HAP-1 (cell line): ENCODE measurements at regions not wholly inside any gene's neighbourhood (a gene's known extent, or its start where the extent isn't known, plus 50 kb on each side); places are given as distances from the start of the nearest gene placed in this dataset.

ENCODE experiments used
- DNase-seq, 2 experiments: peaks; one replicate each; pipeline ENCODE4 v3.0.0-alpha.2; 2016 to 2020; ENCODE audit warnings: low spot score in 2 of 2
- H3K27me3 ChIP-seq: fragments of 250-450 bp; sonication (Bioruptor Pico); 2 replicates; pipeline ENCODE4 v1.5.1; 2020; ENCODE audit warnings: low read depth, mild to moderate bottlenecking, moderate library complexity
- H3K36me3 ChIP-seq: fragments of 250-450 bp; sonication (Bioruptor Pico); replicated peaks from 2 replicates; pipeline ENCODE4 v1.5.1; 2020; ENCODE audit warnings: mild to moderate bottlenecking
- H3K4me1 ChIP-seq: fragments of 250-450 bp; sonication (Bioruptor Pico); 2 replicates; pipeline ENCODE4 v1.5.1; 2020; ENCODE audit warnings: mild to moderate bottlenecking
- H3K4me3 ChIP-seq: fragments of 250-450 bp; sonication (Bioruptor Pico); 2 replicates; pipeline ENCODE4 v1.5.1; 2020; ENCODE audit warnings: mild to moderate bottlenecking, moderate library complexity
- H3K9me3 ChIP-seq: fragments of 250-450 bp; sonication (Bioruptor Pico); 2 replicates; pipeline ENCODE4 v1.5.1; 2020; ENCODE audit warnings: mild to moderate bottlenecking, moderate library complexity
- in situ Hi-C: fragments of 300-500 bp; cut with MboI; formaldehyde crosslinking; loops from 3 replicates; pipeline ENCODE4 v1.14.3; 2020; ENCODE audit warnings: low sequenced_read_pairs, inconsistent platforms, mixed read lengths

- in situ Hi-C loops: no loop called here
- no peak overlapping the region for H3K4me3 ChIP-seq
- no peaks in the 10 kb centered on the region for H3K36me3 ChIP-seq
- H3K27me3 ChIP-seq: no peaks in the 10 kb centered on the region
- peaks cover 9% of the 10 kb centered on the region; the same call in 1 of the 2 replicates for H3K4me1 ChIP-seq
- H3K9me3 ChIP-seq: no peaks in the 10 kb centered on the region
- DNase-seq: no peak
Observed at GRCh38 chr4:100799761-100800539, 282.1 kb upstream of the EMCN start.

DNA sequence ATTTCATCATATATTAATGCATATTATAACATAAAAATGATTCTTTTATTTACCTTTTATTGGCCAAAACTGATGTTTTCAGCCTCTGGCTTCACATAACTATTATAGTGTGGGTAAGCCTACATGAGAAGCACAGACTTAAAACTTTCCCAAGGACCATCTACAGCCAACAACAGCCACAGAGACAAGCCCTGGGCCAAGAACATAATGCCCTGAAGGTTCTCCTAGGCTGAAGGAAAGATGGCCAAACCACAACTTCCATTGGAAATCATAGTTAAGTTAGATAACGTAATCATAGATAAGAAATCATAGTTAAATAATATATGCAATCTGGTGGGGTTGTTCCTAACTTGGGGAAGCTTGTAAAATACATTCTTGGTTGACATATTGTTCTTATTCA lies 280.0 kb upstream of the EMCN start:
- Histone ChIP-seq H3K4me3 (no peak overlapping the region), H3K4me1 (peaks cover 9% of the 10 kb centered on the region), H3K9me3 (no peaks in the 10 kb centered on the region), H3K36me3 (no peaks in the 10 kb centered on the region), H3K27me3 (no peaks in the 10 kb centered on the region)
- in situ Hi-C loops: no loop called here
- no peak for DNase-seq

DNA sequence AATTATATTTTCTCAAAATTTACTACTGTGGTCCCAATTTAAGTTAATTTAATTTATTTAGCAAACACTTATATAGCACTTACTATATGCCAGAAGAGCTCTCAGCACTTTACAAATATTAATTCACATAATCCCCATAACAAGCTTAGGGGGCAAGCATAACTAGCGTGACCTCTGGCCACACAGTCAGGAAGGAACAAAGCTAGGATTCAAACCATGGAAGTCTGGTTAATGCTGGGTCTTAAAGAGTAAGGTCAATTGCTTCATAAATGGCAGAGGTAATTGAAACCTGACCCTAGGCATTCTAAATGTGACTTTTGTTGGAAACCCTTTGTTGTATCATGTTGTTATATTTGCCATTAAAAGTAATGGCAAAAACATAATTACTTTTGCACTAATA lies 279.5 kb upstream of the EMCN start:
- Histone ChIP-seq H3K36me3 (no peaks in the 10 kb centered on the region), H3K4me3 (no peak overlapping the region), H3K4me1 (peaks cover 9% of the 10 kb centered on the region), H3K27me3 (no peaks in the 10 kb centered on the region), H3K9me3 (no peaks in the 10 kb centered on the region)
- DNase-seq: no peak
- in situ Hi-C loops: no loop called here

DNA sequence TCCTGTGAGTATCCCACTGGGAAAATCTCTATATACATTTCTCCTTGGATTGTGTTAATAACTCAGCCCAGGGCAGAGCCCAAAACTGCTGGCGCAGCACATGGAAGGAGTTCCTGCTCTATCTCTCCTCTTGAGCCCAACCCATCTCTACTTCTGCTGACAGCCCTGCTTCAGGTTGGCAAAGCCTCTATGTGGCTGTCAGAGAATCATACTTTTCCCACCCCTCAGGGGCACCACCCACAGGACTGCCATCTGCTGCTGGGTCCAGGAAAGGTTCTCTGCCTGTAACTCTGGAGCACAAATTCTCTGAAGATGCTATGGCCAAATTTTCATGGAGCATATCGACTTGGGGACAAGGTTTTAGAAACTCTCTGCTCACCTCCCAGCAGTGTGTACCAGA lies 278.5 kb upstream of the EMCN start:
- in situ Hi-C loops: no loop called here
- no peak for DNase-seq
- Histone ChIP-seq H3K4me3 (no peak overlapping the region), H3K36me3 (no peaks in the 10 kb centered on the region), H3K27me3 (no peaks in the 10 kb centered on the region), H3K9me3 (no peaks in the 10 kb centered on the region), H3K4me1 (peaks cover 9% of the 10 kb centered on the region)

DNA sequence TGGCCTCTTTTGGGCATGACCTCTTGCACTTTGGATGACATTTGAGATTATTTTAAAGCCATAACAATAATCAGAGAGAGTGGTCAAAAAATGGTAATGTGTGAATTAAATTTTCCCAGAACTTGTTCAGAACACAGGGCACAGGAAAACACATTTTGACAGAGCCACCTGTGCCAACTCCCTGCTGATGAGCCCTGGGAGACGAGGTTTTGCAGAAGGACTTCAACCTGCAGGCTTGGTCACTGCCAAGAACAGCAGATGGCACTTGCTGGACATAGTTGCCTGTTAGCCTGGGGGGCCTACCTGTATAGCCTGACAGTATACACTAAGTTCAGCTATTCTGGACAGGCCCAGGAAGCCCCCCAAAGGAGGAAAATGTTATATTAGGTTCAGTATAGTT lies 277.8 kb upstream of the EMCN start:
- no peaks in the 10 kb centered on the region for H3K36me3 ChIP-seq
- no peaks in the 10 kb centered on the region for H3K9me3 ChIP-seq
- H3K4me3 ChIP-seq: no peak overlapping the region
- no peaks in the 10 kb centered on the region for H3K27me3 ChIP-seq
- in situ Hi-C loops: no loop called here
- no peak for DNase-seq
- peaks cover 14% of the 10 kb centered on the region for H3K4me1 ChIP-seq

- DNase-seq: peak; percentile 29 to 41
- Histone ChIP-seq H3K36me3 (no peaks in the 10 kb centered on the region), H3K4me1 (peaks cover 16% of the 10 kb centered on the region), H3K9me3 (no peaks in the 10 kb centered on the region), H3K4me3 (no peak overlapping the region), H3K27me3 (no peaks in the 10 kb centered on the region)
- in situ Hi-C loops: no loop called here
Observed at GRCh38 chr4:100790836-100791615, 273.2 kb upstream of the EMCN start.

GRCh38 chr4:100789991-100790390 lies 272.2 kb upstream of the EMCN start:
- H3K9me3 ChIP-seq: no peaks in the 10 kb centered on the region
- H3K4me3 ChIP-seq: no peak overlapping the region
- peaks cover 16% of the 10 kb centered on the region for H3K4me1 ChIP-seq
- no peaks in the 10 kb centered on the region for H3K27me3 ChIP-seq
- no peaks in the 10 kb centered on the region for H3K36me3 ChIP-seq
- in situ Hi-C loops: no loop called here
- no peak for DNase-seq

DNA sequence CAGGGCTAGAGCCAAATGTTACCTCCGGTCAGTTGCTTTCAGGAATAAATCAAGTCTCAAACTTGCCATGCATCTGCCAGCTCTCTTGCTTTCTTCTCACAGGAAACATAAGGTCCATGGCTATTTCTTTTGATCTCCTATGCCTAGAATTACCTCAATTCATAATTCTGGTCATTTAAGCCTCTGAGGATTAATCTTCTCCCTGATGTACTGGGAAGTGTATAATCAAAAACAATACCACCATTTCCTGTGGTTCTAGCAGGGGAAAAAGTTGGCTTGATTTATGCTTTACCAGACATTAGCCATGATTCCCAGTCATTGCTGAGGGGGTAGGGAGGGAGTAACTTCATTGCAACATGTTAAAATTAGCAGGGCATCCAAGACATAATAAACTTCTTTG lies 268.7 kb upstream of the EMCN start:
- Histone ChIP-seq H3K4me1 (peaks cover 7% of the 10 kb centered on the region), H3K27me3 (no peaks in the 10 kb centered on the region), H3K36me3 (no peaks in the 10 kb centered on the region), H3K9me3 (no peaks in the 10 kb centered on the region), H3K4me3 (no peak overlapping the region)
- DNase-seq: no peak
- in situ Hi-C loops: no loop called here

- no peak for DNase-seq
- H3K36me3 ChIP-seq: no peaks in the 10 kb centered on the region
- H3K4me1 ChIP-seq: no peaks in the 10 kb centered on the region
- in situ Hi-C loops: no loop called here
- H3K4me3 ChIP-seq: no peak overlapping the region
- H3K9me3 ChIP-seq: no peaks in the 10 kb centered on the region
- H3K27me3 ChIP-seq: no peaks in the 10 kb centered on the region
Observed at GRCh38 chr4:100782356-100782755, 264.5 kb upstream of the EMCN start.

DNA sequence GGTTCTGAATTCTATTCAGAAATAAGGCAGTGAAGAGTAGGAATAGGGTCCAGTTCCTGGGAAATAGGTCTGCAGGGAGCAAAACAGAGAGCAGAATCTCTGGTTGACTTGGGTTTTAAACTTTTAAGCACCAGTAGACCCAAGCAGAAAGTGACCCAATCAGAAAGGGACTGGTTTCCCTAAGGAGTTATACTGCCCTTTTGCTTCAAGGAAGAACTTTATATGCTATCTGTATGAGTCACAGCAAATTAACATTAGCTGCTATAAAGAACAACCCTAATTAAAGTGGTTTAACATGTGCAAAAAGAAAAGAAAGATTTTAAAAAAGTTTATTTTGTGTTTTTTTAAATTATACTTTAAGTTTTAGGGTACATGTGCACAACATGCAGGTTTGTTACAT lies 263.6 kb upstream of the EMCN start:
- in situ Hi-C loops: no loop called here

DNA sequence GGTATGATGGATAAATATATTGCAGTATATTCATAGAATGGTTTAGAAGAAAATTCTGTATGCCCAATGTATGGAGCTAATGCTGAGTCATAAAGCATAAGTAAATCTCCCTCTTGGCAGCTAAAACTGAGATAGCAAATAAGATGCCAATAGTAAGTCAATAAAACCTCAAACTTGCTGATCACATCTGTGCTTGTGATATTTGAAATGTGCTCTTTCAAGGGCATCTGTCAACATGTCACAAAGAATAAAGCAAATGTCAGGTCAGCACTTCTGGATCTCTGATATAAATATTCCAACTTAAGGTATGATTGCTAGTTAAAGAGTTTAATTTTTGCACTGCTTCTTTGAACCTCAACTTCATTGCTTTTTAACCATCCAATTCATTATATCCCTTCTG lies 262.3 kb upstream of the EMCN start:
- Histone ChIP-seq H3K4me1 (no peaks in the 10 kb centered on the region), H3K4me3 (no peak overlapping the region), H3K27me3 (no peaks in the 10 kb centered on the region), H3K9me3 (no peaks in the 10 kb centered on the region), H3K36me3 (no peaks in the 10 kb centered on the region)
- DNase-seq: no peak
- in situ Hi-C loops: no loop called here

More for the DNA sequence above, 263.6 kb upstream of the EMCN start:
- Histone ChIP-seq H3K4me1 (no peaks in the 10 kb centered on the region), H3K4me3 (no peak overlapping the region), H3K9me3 (no peaks in the 10 kb centered on the region), H3K27me3 (no peaks in the 10 kb centered on the region), H3K36me3 (no peaks in the 10 kb centered on the region)
- no peak for DNase-seq

DNA sequence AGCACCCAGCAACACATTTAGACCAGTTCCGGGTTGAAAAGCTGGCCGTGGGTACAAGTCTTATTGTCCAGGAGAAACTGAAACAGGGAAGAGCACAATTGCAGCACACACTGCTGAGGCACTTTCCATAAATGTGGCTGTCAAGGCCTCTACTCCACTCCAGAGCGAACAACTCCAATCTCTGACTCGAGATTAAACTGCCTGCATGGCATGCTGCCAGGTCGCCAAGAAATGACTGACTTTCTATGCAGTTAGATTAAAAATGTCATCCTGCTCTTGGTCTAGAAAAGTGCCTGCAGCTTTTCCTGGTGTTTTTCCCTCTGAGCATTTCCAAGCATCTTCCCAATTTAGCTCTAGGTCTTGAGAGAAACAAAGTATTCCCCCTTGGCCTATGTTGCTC lies 260.6 kb upstream of the EMCN start:
- Histone ChIP-seq H3K4me1 (no peaks in the 10 kb centered on the region), H3K36me3 (no peaks in the 10 kb centered on the region), H3K9me3 (no peaks in the 10 kb centered on the region), H3K4me3 (no peak overlapping the region), H3K27me3 (no peaks in the 10 kb centered on the region)
- DNase-seq: no peak
- in situ Hi-C loops: no loop called here

DNA sequence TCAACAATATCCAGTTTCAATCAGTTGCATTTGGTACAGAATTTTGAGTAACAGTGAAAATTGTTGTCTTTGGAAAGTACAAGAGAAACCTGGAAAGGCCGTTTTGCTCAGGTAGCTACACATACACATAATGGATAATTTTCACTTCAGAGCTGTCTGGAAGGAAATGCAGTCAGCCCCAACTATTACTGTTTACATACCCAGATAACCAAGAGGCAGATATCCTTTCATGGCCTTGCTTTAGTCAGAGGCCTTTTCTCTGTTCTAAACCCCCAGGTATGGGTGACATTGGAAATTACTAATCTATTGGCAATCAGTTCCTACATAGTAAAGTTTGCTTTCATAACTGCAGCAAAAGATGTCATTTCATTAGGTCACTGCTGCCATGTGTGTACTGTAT lies 244.9 kb upstream of the EMCN start:
- in situ Hi-C loops: no loop called here

GRCh38 chr4:100754751-100755150 lies 236.9 kb upstream of the EMCN start:
- no peak for DNase-seq
- H3K9me3 ChIP-seq: no peaks in the 10 kb centered on the region
- H3K4me3 ChIP-seq: no peak overlapping the region
- in situ Hi-C loops: no loop called here
- H3K4me1 ChIP-seq: no peaks in the 10 kb centered on the region; the same call in 1 of the 2 replicates
- H3K36me3 ChIP-seq: no peaks in the 10 kb centered on the region
- H3K27me3 ChIP-seq: no peaks in the 10 kb centered on the region

More for the DNA sequence above, 244.9 kb upstream of the EMCN start:
- no peaks in the 10 kb centered on the region for H3K36me3 ChIP-seq
- no peaks in the 10 kb centered on the region for H3K27me3 ChIP-seq
- H3K9me3 ChIP-seq: no peaks in the 10 kb centered on the region
- no peaks in the 10 kb centered on the region for H3K4me1 ChIP-seq
- H3K4me3 ChIP-seq: no peak overlapping the region
- no peak for DNase-seq
